GM12878 (cell line): ENCODE measurements at regions not wholly inside any gene's neighbourhood (a gene's known extent, or its start where the extent isn't known, plus 50 kb on each side); places are given as distances from the start of the nearest gene placed in this dataset.

Source experiments
- SMAD1 ChIP-seq: fragments of 450-650 bp; IDR thresholded peaks from 2 replicates; pipeline ENCODE4 v1.6.1; 2018; ENCODE audit warnings: mild to moderate bottlenecking, low read depth; ENCODE audit not compliant: partially characterized antibody
- TF ChIP-seq, protein P1 (sequence below), 3 experiments: IDR thresholded peaks in 2 of 3; conservative IDR thresholded peaks in 1 of 3; 2 replicates each; pipeline ENCODE4 v1.5.1; 2011; ENCODE audit warnings: low read depth in 3 of 3, low read length in 3 of 3, mild to moderate bottlenecking in 3 of 3, control low read depth in 2 of 3, moderate library complexity in 2 of 3, inconsistent platforms in 1 of 3, mixed read lengths in 1 of 3; ENCODE audit not compliant: control insufficient read depth in 2 of 3, insufficient read depth in 1 of 3; ENCODE audit errors: extremely low read depth in 1 of 3

DNA sequence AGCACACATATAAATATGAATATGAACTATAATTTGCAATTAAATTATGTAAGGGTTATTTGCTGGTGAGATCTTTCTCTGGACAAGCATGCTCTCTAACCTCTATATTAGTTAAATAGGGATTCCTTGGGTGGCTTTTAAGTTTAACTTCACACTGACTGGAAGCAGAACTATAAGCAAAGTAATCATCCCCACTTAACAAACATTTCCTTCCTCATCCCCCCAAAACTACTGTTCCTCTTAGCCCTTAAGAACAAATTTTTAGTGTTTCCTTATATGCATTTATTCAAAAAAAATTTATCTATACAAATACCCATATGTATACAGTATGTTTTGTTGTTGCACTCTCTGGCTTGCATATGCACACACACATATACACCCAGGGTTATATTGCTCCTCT, 512.1 kb upstream of the MEF2C start:
- TF ChIP-seq SMAD1 = no peak
- TF ChIP-seq, protein P1, sequence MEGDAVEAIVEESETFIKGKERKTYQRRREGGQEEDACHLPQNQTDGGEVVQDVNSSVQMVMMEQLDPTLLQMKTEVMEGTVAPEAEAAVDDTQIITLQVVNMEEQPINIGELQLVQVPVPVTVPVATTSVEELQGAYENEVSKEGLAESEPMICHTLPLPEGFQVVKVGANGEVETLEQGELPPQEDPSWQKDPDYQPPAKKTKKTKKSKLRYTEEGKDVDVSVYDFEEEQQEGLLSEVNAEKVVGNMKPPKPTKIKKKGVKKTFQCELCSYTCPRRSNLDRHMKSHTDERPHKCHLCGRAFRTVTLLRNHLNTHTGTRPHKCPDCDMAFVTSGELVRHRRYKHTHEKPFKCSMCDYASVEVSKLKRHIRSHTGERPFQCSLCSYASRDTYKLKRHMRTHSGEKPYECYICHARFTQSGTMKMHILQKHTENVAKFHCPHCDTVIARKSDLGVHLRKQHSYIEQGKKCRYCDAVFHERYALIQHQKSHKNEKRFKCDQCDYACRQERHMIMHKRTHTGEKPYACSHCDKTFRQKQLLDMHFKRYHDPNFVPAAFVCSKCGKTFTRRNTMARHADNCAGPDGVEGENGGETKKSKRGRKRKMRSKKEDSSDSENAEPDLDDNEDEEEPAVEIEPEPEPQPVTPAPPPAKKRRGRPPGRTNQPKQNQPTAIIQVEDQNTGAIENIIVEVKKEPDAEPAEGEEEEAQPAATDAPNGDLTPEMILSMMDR (IDR thresholded peaks at IDR 0.05 in 2 of 3, conservative IDR thresholded peaks at IDR 0.05 in 1 of 3; ENCODE audit: control insufficient read depth in 2 of 3, extremely low read depth in 1 of 3, insufficient read depth in 1 of 3, low read depth in 3 of 3, low read length in 3 of 3) = no peak
